ENCODE measurements at regions not wholly inside any gene's neighbourhood (a gene's known extent, or its start where the extent isn't known, plus 50 kb on each side); places are given as distances from the start of the nearest gene placed in this dataset.

- no peak overlapping the region for H2BK20ac ChIP-seq (ENCODE audit: low read length)
- FAIRE-seq, result no peak
- peaks cover 0 to 5% (median 0%) of the 10 kb centered on the region in 4 experiments; a peak in 2 of 7 replicates for H3K4me1 ChIP-seq (replicated peaks in 1 of 4; ENCODE audit: control insufficient read depth in 3 of 4, insufficient read depth in 4 of 4, low read length in 3 of 4)
- CTCF ChIA-PET (ENCODE audit: partially characterized antibody), result interaction anchor here (0.8 to 5.8 kb wide), 4 partner anchors 10 to 20 kb away, joined by 3 to 64 read pairs (median 12); no protein-coding TSS in a partner anchor
- no peaks in the 10 kb centered on the region; the same call in 1 of the 2 replicates for H3K79me1 ChIP-seq (ENCODE audit: low read depth, low read length)
- H3K23me2 ChIP-seq (ENCODE audit: low read depth, low read length), result no peaks in the 10 kb centered on the region
- no peak overlapping the region for H2BK15ac ChIP-seq (ENCODE audit: low read length)
- 82% methylated on average over 16 of the region's 16 CpGs; no CpG with 5 or more reads in 1 of the 2 experiments for WGBS, 2 experiments (ENCODE audit: extremely low coverage in 1 of 2, insufficient coverage in 1 of 2, insufficient read length in 1 of 2, insufficient replicate concordance in 2 of 2, low coverage in 1 of 2, low lambda C conversion rate in 2 of 2, missing lambda C conversion rate in 1 of 2)
- no peak overlapping the region for H4K5ac ChIP-seq (ENCODE audit: insufficient read length, low read depth, low read length)
- no peak overlapping the region for H3K9ac ChIP-seq (replicated peaks in 1 of 4; ENCODE audit: extremely low read depth in 1 of 4, low read depth in 3 of 4, low read length in 3 of 4)
- no peak overlapping the region for H3K56ac ChIP-seq (replicated peaks; ENCODE audit: insufficient read length, low read depth, low read length)
- no peak overlapping the region for H3K4me3 ChIP-seq (ENCODE audit: extremely low read depth in 1 of 4, insufficient read depth in 2 of 4, low read depth in 3 of 4, low read length in 4 of 4)
- H3K27me3 ChIP-seq (replicated peaks in 1 of 4; ENCODE audit: control insufficient read depth in 3 of 4, extremely low read depth in 1 of 4, insufficient read depth in 3 of 4, low read length in 3 of 4), result no peaks in the 10 kb centered on the region
- no peak overlapping the region for H3K23ac ChIP-seq (ENCODE audit: insufficient read length)
- no peaks in the 10 kb centered on the region for H3K36me3 ChIP-seq (ENCODE audit: control insufficient read depth in 2 of 4, insufficient read depth in 4 of 4, low read length in 3 of 4)
- no peak overlapping the region for H3K18ac ChIP-seq (ENCODE audit: extremely low read depth, low read length)
- no peak overlapping the region for H4K91ac ChIP-seq (replicated peaks; ENCODE audit: insufficient read length, low read length)
- no peaks in the 10 kb centered on the region for H4K20me1 ChIP-seq (replicated peaks in 1 of 2; ENCODE audit: control insufficient read depth in 1 of 2, insufficient read depth in 2 of 2, low read length in 2 of 2)
- POLR2A ChIA-PET (ENCODE audit: partially characterized antibody), result interaction anchor here (0.6 kb wide), 1 partner anchor 8 kb away, joined by 3 read pairs; no protein-coding TSS in a partner anchor
- H4K8ac ChIP-seq (ENCODE audit: extremely low read depth, insufficient read depth, low read length), result no peak overlapping the region
- DNase-seq (ENCODE audit: low read depth in 1 of 2, low spot score in 2 of 2), result no peak
- H3K9me3 ChIP-seq (ENCODE audit: insufficient read depth in 2 of 2, low read depth in 1 of 2, low read length in 1 of 2), result no peaks in the 10 kb centered on the region
- H2AK5ac ChIP-seq (ENCODE audit: low read depth, low read length), result no peak overlapping the region
- no peak overlapping the region for H3K4me2 ChIP-seq (ENCODE audit: insufficient read depth in 1 of 2, low read depth in 2 of 2, low read length in 2 of 2)
- H2BK5ac ChIP-seq (ENCODE audit: low read depth, low read length), result no peak overlapping the region
- H3K4ac ChIP-seq (replicated peaks; ENCODE audit: insufficient read length, low read depth, low read length), result no peak overlapping the region
- H3K14ac ChIP-seq (ENCODE audit: insufficient read length), result no peak overlapping the region
- TF ChIP-seq KDM1A (IDR thresholded peaks at IDR 0.05; ENCODE audit: borderline replicate concordance, low read length) (0 out of 2 replicates have a peak, but pooled peaks have one; percentile 26), TEAD4 (IDR thresholded peaks at IDR 0.05; ENCODE audit: low read depth, low read length) (no peak)
- no peak overlapping the region for H2BK120ac ChIP-seq (replicated peaks; ENCODE audit: low read depth, low read length)
- H3K79me2 ChIP-seq (ENCODE audit: control insufficient read depth in 1 of 2, insufficient read depth in 2 of 2, low read length in 2 of 2), result no peaks in the 10 kb centered on the region
- H2AFZ ChIP-seq (ENCODE audit: low read length), result no peak overlapping the region
- H2BK12ac ChIP-seq (ENCODE audit: low read depth, low read length), result no peak overlapping the region
- no peak overlapping the region for H3K27ac ChIP-seq (ENCODE audit: low read depth, low read length)
Observed at GRCh38 chr17:73987845-73988509, 215.5 kb upstream of the RPL38 start.
